Loucy (cell line): ENCODE measurements at regions not wholly inside any gene's neighbourhood (a gene's known extent, or its start where the extent isn't known, plus 50 kb on each side); places are given as distances from the start of the nearest gene placed in this dataset.

Experiments
- H2AFZ ChIP-seq: fragments of 200-600 bp; sonication (generic); 2 replicates; pipeline ENCODE4 v1.6.0; 2016; ENCODE audit warnings: antibody characterized with exemption, mild to moderate bottlenecking, low read length, moderate library complexity
- H3F3A ChIP-seq: fragments of 200-600 bp; 2 replicates; pipeline ENCODE4 v1.6.0; 2016; ENCODE audit warnings: antibody characterized with exemption, low read depth, mild to moderate bottlenecking
- H3K27me3 ChIP-seq: fragments of 200-600 bp; sonication (generic); 2 replicates; pipeline ENCODE4 v1.6.1; 2014; ENCODE audit warnings: low read length, mild to moderate bottlenecking; ENCODE audit not compliant: insufficient read depth, poor library complexity, severe bottlenecking
- H3K36me3 ChIP-seq: fragments of 200-600 bp; sonication (generic); 2 replicates; pipeline ENCODE4 v1.6.1; 2016; ENCODE audit warnings: low read length; ENCODE audit not compliant: insufficient read depth
- H3K4me1 ChIP-seq: fragments of 200-600 bp; sonication (generic); 2 replicates; pipeline ENCODE4 v1.5.1; 2014; ENCODE audit warnings: low read length, mild to moderate bottlenecking; ENCODE audit not compliant: insufficient read depth, poor library complexity, severe bottlenecking
- H3K4me2 ChIP-seq: fragments of 200-600 bp; sonication (generic); 2 replicates; pipeline ENCODE4 v1.6.0; 2014; ENCODE audit warnings: antibody characterized with exemption, low read length, low read depth, mild to moderate bottlenecking; ENCODE audit not compliant: poor library complexity, severe bottlenecking
- H3K4me3 ChIP-seq: fragments of 200-600 bp; sonication (generic); 2 replicates; pipeline ENCODE4 v1.5.1; 2014; ENCODE audit warnings: low read length, mild to moderate bottlenecking, mixed read lengths; ENCODE audit not compliant: poor library complexity, severe bottlenecking
- H3K79me2 ChIP-seq: fragments of 200-600 bp; sonication (generic); 2 replicates; pipeline ENCODE4 v1.6.1; 2014; ENCODE audit warnings: low read length; ENCODE audit not compliant: insufficient read depth
- H3K9ac ChIP-seq: fragments of 200-600 bp; sonication (generic); 2 replicates; pipeline ENCODE4 v1.6.0; 2014; ENCODE audit warnings: mild to moderate bottlenecking, low read depth, low read length, moderate library complexity; ENCODE audit not compliant: poor library complexity, severe bottlenecking
- H3K9me2 ChIP-seq: fragments of 200-600 bp; sonication (generic); replicated peaks from 2 replicates; pipeline ENCODE4 v1.6.1; 2016; ENCODE audit warnings: low read depth, low read length, mixed read lengths
- H3K9me3 ChIP-seq: fragments of 200-600 bp; sonication (generic); 2 replicates; pipeline ENCODE4 v1.6.1; 2014; ENCODE audit warnings: mild to moderate bottlenecking, antibody characterized with exemption, low read length, low read depth; ENCODE audit not compliant: insufficient read depth
- H4K20me1 ChIP-seq: fragments of 200-600 bp; sonication (generic); 2 replicates; pipeline ENCODE4 v1.6.0; 2014; ENCODE audit warnings: antibody characterized with exemption, low read length, mild to moderate bottlenecking; ENCODE audit not compliant: insufficient read depth, poor library complexity, severe bottlenecking
- EZH2phosphoT487 ChIP-seq: fragments of 200-600 bp; IDR thresholded peaks from 2 replicates; pipeline ENCODE4 v1.6.1; 2018; ENCODE audit warnings: antibody characterized with exemption, mild to moderate bottlenecking, moderate library complexity, borderline replicate concordance
- TF ChIP-seq, protein P1 (sequence below): fragments of 200-600 bp; sonication (generic); conservative IDR thresholded peaks from 2 replicates; pipeline ENCODE4 v1.5.1; 2014; ENCODE audit warnings: mild to moderate bottlenecking, antibody characterized with exemption, low read length

DNA sequence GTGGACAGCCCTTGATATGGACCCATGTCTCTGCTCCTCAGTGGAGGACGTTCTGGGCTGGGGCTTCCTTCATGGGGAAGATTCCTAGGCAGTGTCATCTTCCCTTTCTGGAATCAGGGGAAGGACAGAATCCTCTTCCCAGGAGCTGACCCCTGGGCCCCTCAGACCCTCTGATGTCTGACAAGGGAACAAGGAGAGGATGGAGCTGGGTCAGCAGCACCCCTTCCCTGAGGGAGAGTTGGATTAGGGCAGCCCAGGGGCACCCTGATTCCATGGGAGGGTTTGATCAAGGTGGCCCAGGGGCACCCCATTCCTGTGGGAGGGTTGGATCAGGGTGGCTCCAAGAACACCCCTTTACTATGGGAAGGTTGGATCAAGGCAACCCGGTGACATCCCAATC is 86.5 kb downstream of the ACKR3 start:
- no peak overlapping the region for H2AFZ ChIP-seq
- no peaks in the 10 kb centered on the region for H4K20me1 ChIP-seq
- H3K36me3 ChIP-seq: no peaks in the 10 kb centered on the region
- no peaks in the 10 kb centered on the region for H3K27me3 ChIP-seq
- no peaks in the 10 kb centered on the region for H3K79me2 ChIP-seq
- no peaks in the 10 kb centered on the region for H3K4me1 ChIP-seq
- no peaks in the 10 kb centered on the region for H3K9me3 ChIP-seq
- no peak overlapping the region for H3K4me2 ChIP-seq
- no peak for TF ChIP-seq EZH2phosphoT487
- TF ChIP-seq, protein P1, sequence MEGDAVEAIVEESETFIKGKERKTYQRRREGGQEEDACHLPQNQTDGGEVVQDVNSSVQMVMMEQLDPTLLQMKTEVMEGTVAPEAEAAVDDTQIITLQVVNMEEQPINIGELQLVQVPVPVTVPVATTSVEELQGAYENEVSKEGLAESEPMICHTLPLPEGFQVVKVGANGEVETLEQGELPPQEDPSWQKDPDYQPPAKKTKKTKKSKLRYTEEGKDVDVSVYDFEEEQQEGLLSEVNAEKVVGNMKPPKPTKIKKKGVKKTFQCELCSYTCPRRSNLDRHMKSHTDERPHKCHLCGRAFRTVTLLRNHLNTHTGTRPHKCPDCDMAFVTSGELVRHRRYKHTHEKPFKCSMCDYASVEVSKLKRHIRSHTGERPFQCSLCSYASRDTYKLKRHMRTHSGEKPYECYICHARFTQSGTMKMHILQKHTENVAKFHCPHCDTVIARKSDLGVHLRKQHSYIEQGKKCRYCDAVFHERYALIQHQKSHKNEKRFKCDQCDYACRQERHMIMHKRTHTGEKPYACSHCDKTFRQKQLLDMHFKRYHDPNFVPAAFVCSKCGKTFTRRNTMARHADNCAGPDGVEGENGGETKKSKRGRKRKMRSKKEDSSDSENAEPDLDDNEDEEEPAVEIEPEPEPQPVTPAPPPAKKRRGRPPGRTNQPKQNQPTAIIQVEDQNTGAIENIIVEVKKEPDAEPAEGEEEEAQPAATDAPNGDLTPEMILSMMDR: no peak
- no peaks in the 10 kb centered on the region for H3F3A ChIP-seq
- no peak overlapping the region for H3K9ac ChIP-seq
- no peak overlapping the region for H3K4me3 ChIP-seq
- H3K9me2 ChIP-seq: no peaks in the 10 kb centered on the region

DNA sequence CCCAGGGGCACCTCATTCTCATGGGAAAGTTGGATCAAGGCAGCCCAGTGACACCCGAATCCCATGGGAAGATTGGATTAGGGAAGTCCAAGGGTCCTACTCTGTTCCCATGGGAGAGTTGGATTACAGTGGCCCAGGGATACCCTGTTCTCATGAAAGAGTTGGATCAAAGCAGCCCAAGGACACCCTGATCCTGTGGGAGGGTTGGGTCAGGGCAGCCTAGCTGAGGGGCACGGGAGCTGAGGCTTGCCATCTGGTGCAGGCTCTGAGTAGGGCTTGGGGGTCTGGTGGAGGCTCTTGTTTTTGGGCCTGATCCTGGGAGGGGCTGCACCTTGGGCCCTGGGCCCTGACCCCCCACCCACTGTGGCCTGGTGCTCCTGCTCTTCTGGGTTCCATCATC is 87.1 kb downstream of the ACKR3 start:
- TF ChIP-seq, protein P1: no peak
- no peak for TF ChIP-seq EZH2phosphoT487
- no peak overlapping the region for H3K4me3 ChIP-seq
- no peaks in the 10 kb centered on the region for H3K9me2 ChIP-seq

DNA sequence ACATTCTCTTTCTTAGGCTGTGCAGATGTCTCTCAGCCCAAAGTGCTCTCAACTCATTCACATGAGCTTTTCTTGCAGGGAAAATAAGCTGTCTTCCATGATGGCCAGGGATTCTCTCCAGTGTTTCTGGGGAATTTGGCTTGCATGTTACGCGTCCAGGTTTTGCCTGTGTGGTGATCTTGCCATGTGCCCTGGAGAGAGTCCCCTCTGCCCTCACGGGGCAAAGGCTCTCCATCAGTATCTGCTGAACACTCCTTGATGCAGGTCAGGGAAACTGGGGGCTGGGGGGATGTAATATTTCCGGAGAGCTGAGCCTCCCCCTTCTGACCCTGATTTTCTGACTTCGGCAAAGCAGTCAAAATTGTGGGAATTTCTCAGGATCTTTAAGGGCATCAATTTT is 87.6 kb downstream of the ACKR3 start:
- no peaks in the 10 kb centered on the region for H3K4me1 ChIP-seq
- TF ChIP-seq, protein P1: no peak
- TF ChIP-seq EZH2phosphoT487: no peak
- no peaks in the 10 kb centered on the region for H3K27me3 ChIP-seq
- no peak overlapping the region for H3K4me2 ChIP-seq
- H3F3A ChIP-seq: no peaks in the 10 kb centered on the region
- H4K20me1 ChIP-seq: no peaks in the 10 kb centered on the region
- no peaks in the 10 kb centered on the region for H3K36me3 ChIP-seq
- no peaks in the 10 kb centered on the region for H3K9me2 ChIP-seq
- no peak overlapping the region for H2AFZ ChIP-seq
- H3K79me2 ChIP-seq: no peaks in the 10 kb centered on the region
- H3K4me3 ChIP-seq: no peak overlapping the region
- no peak overlapping the region for H3K9ac ChIP-seq
- no peaks in the 10 kb centered on the region for H3K9me3 ChIP-seq

More for the DNA sequence above, 87.1 kb downstream of the ACKR3 start:
- Histone ChIP-seq H3K9me3 (no peaks in the 10 kb centered on the region), H3K27me3 (no peaks in the 10 kb centered on the region), H3K79me2 (no peaks in the 10 kb centered on the region), H2AFZ (no peak overlapping the region), H3F3A (no peaks in the 10 kb centered on the region), H3K9ac (no peak overlapping the region), H3K4me2 (no peak overlapping the region), H4K20me1 (no peaks in the 10 kb centered on the region), H3K36me3 (no peaks in the 10 kb centered on the region), H3K4me1 (no peaks in the 10 kb centered on the region)
